HL-60 (cell line): ENCODE measurements at regions not wholly inside any gene's neighbourhood (a gene's known extent, or its start where the extent isn't known, plus 50 kb on each side); places are given as distances from the start of the nearest gene placed in this dataset.

Source experiments
- DNase-seq, 2 experiments: peaks; one replicate each; pipeline ENCODE4 v3.0.0-alpha.2; 2010 to 2020; ENCODE audit warnings: low read depth in 1 of 2, low spot score in 1 of 2
- H3K27ac ChIP-seq: fragments of 250-450 bp; sonication (Bioruptor Pico); replicated peaks from 2 replicates; pipeline ENCODE4 v1.5.1; 2020; ENCODE audit warnings: mild to moderate bottlenecking, moderate library complexity
- H3K27me3 ChIP-seq: fragments of 250-450 bp; sonication (Bioruptor Pico); 2 replicates; pipeline ENCODE4 v1.5.1; 2021; ENCODE audit warnings: mild to moderate bottlenecking, moderate library complexity; ENCODE audit not compliant: insufficient read depth, poor library complexity, severe bottlenecking
- H3K4me3 ChIP-seq: replicated peaks from 2 replicates; pipeline ENCODE4 v1.5.1; 2011; ENCODE audit warnings: mild to moderate bottlenecking, control low read depth, low read length; ENCODE audit not compliant: insufficient read depth
- GABPA ChIP-seq: IDR thresholded peaks from 2 replicates; pipeline ENCODE4 v1.6.1; 2012; ENCODE audit warnings: low read depth
- POLR2AphosphoS5 ChIP-seq: IDR thresholded peaks from 2 replicates; pipeline ENCODE4 v1.6.1; 2012; ENCODE audit warnings: low read depth
- SPI1 ChIP-seq: IDR thresholded peaks from 2 replicates; pipeline ENCODE4 v1.6.1; 2012; ENCODE audit warnings: low read depth, mild to moderate bottlenecking, borderline replicate concordance
- TF ChIP-seq, protein P1 (sequence below): IDR thresholded peaks from one replicate; pipeline ENCODE4 v1.5.1; 2011; ENCODE audit warnings: low read length, control low read depth, inconsistent platforms; ENCODE audit not compliant: insufficient read depth
- TF ChIP-seq, protein P2 (sequence below): IDR thresholded peaks from 2 replicates; pipeline ENCODE4 v1.6.1; 2012; ENCODE audit warnings: low read depth; ENCODE audit not compliant: insufficient replicate concordance

DNA sequence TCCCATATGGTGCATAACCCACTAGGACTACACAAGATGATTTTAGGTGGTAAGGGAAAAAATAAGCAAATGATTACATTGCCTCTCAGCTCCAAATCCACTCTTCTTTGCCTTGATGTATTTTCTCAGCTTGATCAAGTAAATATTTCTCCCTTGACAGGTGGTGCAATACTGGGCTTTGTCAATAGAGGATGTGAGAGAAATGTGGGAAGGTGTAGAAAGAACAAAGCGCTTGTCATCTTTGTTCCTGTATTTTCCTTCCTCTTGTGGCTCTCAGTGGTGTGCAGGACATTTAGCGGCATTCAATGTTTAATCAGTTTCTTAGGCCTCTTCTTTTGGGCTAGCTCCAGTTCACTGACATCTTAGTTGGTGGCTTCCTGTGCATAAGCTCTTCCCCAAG lies 1165.8 kb upstream of the GOT2 start:
- H3K27ac ChIP-seq = no peak overlapping the region
- DNase-seq = peak in 1 of 2 experiments; percentile 57

DNA sequence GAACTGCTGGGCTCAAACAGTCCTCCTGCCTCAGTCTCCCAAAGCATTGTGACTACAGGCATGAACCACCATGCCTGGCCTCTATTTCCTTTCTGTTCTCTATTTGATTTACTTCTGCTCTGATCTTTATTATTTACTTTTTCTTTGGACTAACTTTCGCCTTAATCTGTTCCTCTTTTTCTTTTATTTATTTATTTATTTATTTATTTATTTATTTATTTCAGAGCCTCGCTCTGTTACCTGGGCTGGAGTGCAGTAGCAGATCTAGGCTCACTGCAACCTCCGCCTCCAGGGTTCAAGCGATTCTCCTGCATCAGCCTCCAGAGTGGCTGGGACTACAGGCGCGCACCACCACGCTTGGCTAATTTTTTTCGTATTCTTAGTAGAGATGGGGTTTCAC lies 1158.3 kb upstream of the GOT2 start:
- no peak for DNase-seq
- Histone ChIP-seq H3K4me3 (no peak overlapping the region), H3K27ac (no peak overlapping the region), H3K27me3 (no peaks in the 10 kb centered on the region)
- TF ChIP-seq, protein P1, sequence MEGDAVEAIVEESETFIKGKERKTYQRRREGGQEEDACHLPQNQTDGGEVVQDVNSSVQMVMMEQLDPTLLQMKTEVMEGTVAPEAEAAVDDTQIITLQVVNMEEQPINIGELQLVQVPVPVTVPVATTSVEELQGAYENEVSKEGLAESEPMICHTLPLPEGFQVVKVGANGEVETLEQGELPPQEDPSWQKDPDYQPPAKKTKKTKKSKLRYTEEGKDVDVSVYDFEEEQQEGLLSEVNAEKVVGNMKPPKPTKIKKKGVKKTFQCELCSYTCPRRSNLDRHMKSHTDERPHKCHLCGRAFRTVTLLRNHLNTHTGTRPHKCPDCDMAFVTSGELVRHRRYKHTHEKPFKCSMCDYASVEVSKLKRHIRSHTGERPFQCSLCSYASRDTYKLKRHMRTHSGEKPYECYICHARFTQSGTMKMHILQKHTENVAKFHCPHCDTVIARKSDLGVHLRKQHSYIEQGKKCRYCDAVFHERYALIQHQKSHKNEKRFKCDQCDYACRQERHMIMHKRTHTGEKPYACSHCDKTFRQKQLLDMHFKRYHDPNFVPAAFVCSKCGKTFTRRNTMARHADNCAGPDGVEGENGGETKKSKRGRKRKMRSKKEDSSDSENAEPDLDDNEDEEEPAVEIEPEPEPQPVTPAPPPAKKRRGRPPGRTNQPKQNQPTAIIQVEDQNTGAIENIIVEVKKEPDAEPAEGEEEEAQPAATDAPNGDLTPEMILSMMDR = no peak
- TF ChIP-seq, protein P2, sequence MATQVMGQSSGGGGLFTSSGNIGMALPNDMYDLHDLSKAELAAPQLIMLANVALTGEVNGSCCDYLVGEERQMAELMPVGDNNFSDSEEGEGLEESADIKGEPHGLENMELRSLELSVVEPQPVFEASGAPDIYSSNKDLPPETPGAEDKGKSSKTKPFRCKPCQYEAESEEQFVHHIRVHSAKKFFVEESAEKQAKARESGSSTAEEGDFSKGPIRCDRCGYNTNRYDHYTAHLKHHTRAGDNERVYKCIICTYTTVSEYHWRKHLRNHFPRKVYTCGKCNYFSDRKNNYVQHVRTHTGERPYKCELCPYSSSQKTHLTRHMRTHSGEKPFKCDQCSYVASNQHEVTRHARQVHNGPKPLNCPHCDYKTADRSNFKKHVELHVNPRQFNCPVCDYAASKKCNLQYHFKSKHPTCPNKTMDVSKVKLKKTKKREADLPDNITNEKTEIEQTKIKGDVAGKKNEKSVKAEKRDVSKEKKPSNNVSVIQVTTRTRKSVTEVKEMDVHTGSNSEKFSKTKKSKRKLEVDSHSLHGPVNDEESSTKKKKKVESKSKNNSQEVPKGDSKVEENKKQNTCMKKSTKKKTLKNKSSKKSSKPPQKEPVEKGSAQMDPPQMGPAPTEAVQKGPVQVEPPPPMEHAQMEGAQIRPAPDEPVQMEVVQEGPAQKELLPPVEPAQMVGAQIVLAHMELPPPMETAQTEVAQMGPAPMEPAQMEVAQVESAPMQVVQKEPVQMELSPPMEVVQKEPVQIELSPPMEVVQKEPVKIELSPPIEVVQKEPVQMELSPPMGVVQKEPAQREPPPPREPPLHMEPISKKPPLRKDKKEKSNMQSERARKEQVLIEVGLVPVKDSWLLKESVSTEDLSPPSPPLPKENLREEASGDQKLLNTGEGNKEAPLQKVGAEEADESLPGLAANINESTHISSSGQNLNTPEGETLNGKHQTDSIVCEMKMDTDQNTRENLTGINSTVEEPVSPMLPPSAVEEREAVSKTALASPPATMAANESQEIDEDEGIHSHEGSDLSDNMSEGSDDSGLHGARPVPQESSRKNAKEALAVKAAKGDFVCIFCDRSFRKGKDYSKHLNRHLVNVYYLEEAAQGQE = no peak
- TF ChIP-seq POLR2AphosphoS5 (no peak), GABPA (no peak), SPI1 (no peak)

More for the DNA sequence above, 1165.8 kb upstream of the GOT2 start:
- TF ChIP-seq, protein P1 = no peak
- TF ChIP-seq GABPA (no peak), POLR2AphosphoS5 (no peak), SPI1 (no peak; the same call in 1 of the 2 replicates)
- TF ChIP-seq, protein P2 = no peak
- no peaks in the 10 kb centered on the region for H3K27me3 ChIP-seq
- no peak overlapping the region for H3K4me3 ChIP-seq

DNA sequence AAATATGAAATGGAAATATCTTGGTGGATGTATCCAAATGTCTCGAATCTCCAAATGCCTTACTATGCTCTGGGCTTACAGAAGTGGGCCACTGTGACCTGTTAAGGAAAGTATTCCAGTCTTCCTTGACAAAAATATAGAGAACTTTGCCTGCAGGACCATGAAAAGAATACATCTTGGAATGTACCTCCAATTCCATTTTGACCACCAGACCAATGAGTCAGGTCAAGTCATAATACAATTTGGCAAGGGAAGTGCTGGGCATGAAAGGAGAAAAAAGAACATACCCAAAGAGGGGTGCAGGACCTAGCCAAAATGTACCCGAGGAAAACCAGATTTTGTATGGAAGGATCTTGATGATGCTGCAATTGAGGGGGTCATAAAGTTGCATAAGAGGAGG lies 1153.7 kb upstream of the GOT2 start:
- DNase-seq = no peak
- TF ChIP-seq POLR2AphosphoS5 = no peak
- TF ChIP-seq, protein P1 = no peak
- H3K27ac ChIP-seq = no peak overlapping the region

DNA sequence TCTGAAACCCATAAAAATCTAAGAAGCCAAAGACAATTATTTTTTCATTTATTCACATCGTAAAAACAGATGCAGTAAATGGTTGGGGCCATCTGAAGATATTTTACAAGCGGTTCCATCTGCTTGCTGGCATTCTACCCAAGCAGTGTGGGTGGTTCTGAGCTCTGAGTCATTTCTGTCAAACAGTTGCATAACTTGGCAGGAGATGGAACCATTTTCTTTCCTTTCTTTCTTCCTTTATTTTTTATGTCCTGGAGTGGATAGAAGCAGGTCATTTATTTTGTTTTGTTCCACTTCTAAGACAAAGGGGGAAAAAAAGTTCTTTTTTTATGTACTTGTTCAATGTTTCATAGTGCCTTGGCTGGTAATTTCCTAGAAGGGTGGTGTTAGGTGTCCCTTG lies 1151.9 kb upstream of the GOT2 start:
- H3K4me3 ChIP-seq = no peak overlapping the region
- H3K27ac ChIP-seq = no peak overlapping the region
- no peak for DNase-seq
- H3K27me3 ChIP-seq = no peaks in the 10 kb centered on the region
- TF ChIP-seq SPI1 (no peak), POLR2AphosphoS5 (no peak), GABPA (no peak)
- TF ChIP-seq, protein P2 = no peak
- TF ChIP-seq, protein P1 = no peak

More for the DNA sequence above, 1153.7 kb upstream of the GOT2 start:
- Histone ChIP-seq H3K27me3 (no peaks in the 10 kb centered on the region), H3K4me3 (no peak overlapping the region)
